SK-N-MC (cell line): ENCODE measurements at regions not wholly inside any gene's neighbourhood (a gene's known extent, or its start where the extent isn't known, plus 50 kb on each side); places are given as distances from the start of the nearest gene placed in this dataset.
"Not testable (repeated sequence)": the region's sequence is repeated elsewhere in the genome, so short reads cannot be mapped to it uniquely, and the experiment has no call there.

ENCODE experiments used
- DNase-seq: peaks from one replicate; pipeline ENCODE4 v3.0.0-alpha.2; 2011; ENCODE audit warnings: low read depth, low spot score
- H3K27ac ChIP-seq: fragments of 200-600 bp; sonication (generic); 2 replicates; pipeline ENCODE4 v1.5.1; 2016; ENCODE audit warnings: mixed run types
- H3K36me3 ChIP-seq: fragments of 200-600 bp; sonication (generic); 2 replicates; pipeline ENCODE4 v1.6.1; 2017; ENCODE audit warnings: antibody characterized with exemption, low read length, mixed read lengths; ENCODE audit not compliant: insufficient read depth
- H3K4me3 ChIP-seq: fragments of 200-600 bp; sonication (generic); 2 replicates; pipeline ENCODE4 v1.5.1; 2016
- H3K9ac ChIP-seq: fragments of 200-600 bp; sonication (generic); 2 replicates; pipeline ENCODE4 v1.8.0; 2017; ENCODE audit warnings: mixed run types, mixed read lengths; ENCODE audit not compliant: insufficient read length
- H3K9me3 ChIP-seq: fragments of 200-600 bp; sonication (generic); 2 replicates; pipeline ENCODE4 v1.6.1; 2017; ENCODE audit warnings: low read depth, mild to moderate bottlenecking, antibody characterized with exemption, low read length, moderate library complexity, mixed read lengths

DNA sequence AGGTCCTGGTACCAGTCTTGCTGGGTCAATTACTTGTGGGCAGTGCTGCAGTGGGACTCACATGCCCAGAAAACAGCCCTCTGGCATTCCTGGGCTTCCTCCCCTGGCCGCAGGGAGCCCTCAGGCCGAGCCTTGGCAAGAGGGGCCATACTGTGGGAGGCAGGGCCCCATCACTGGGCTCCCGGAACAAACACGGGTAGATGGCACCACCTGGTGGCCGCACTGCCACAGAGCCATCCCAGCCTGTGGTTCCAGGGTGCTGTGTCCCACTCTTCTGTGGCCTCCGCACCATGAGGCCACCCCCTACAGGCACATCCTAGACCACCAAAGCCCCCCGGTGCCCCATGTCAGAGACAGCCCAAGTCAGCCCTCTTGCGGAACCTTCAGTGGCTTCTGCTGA lies 123.3 kb upstream of the ZSCAN2 start:
- not testable (repeated sequence) for H3K9ac ChIP-seq, H3K9me3 ChIP-seq

DNA sequence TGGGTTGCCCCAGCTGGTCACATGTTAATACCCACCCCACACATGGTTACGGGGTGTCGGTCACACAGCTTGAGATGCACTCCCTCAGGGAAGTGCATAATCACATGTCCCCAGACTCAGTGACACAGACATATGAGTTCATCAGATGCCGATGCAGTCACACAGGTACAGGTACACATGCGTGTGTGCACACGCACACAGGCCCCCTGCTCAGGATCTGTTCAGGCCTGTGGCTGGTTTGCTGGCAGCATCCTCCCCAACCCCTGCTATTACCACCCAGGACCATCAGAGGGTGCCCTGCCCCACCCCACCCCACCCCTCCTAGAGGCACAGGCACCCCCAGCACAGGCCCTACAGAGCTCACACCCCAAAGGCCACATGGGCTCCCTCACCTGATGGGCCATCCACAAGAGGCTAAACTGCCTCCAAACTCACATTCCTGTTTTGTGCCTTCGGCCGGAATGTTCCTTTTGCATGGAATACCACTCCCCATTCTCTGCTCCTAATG lies 120.6 kb upstream of the ZSCAN2 start:
- not testable (repeated sequence) for H3K9me3 ChIP-seq, H3K27ac ChIP-seq, DNase-seq, H3K36me3 ChIP-seq, H3K9ac ChIP-seq, H3K4me3 ChIP-seq

More for the DNA sequence above, 123.3 kb upstream of the ZSCAN2 start:
- DNase-seq, H3K4me3 ChIP-seq, H3K36me3 ChIP-seq, H3K27ac ChIP-seq: not testable (repeated sequence)

DNA sequence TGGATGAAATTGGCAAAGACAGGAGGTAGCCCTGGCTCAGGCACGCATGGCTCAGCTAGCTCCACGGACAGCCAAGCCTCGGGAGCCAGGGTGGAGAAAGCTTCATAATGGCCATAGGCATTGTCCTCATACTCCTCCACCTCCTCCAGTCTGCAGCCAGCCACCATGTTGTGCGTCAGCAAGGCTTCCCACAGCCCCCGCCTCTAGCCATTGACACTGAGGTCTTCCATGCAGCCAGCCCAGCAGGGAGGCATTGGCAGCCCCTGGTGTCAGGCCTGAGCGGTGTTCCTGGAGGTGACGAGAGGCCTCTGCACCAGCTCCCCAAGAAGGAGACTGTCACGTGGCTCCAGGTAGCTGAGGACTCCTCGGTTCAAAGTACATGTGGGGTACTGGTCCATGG lies 117.0 kb upstream of the ZSCAN2 start:
- H3K36me3 ChIP-seq, H3K9me3 ChIP-seq, H3K9ac ChIP-seq, H3K27ac ChIP-seq, H3K4me3 ChIP-seq, DNase-seq: not testable (repeated sequence)

DNA sequence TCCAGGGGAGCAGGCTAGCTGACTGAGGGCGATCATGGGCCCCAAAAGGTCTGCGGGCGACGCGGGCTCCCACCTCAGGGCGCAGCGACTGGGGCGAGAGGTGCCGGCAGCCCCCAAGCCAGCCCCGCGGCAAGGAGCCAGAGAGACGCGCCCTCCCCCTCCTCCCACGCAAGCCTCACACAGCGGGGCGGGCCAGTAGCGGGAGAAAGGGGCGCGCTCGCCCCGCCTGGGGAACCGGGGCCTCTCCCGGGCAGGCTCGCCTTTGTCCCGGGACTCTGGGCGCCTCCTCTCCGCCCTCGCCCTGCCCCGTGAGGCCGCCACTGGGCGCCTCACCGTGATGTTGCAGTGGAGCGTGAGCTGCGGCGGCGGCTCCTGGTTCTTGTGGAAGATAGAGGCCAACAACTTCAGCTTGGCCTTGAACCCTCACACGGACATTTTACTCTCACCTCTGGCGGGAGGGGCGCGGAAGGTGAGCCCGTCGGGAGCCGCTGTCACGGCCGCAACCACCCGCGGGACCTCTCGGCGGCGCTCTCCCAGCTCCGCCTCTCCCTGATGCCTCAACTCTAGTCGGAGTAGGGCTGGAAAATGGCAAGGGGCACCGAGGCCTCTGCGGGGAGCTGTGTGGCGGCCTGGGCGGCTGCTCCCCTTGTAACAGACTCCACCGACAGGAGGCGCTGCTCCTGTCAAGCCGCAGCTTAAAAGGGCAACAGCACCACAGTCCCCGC lies 100.5 kb upstream of the ZSCAN2 start:
- not testable (repeated sequence) for DNase-seq, H3K9me3 ChIP-seq, H3K27ac ChIP-seq, H3K9ac ChIP-seq, H3K36me3 ChIP-seq
- peak overlapping the region; percentile 53 for H3K4me3 ChIP-seq

DNA sequence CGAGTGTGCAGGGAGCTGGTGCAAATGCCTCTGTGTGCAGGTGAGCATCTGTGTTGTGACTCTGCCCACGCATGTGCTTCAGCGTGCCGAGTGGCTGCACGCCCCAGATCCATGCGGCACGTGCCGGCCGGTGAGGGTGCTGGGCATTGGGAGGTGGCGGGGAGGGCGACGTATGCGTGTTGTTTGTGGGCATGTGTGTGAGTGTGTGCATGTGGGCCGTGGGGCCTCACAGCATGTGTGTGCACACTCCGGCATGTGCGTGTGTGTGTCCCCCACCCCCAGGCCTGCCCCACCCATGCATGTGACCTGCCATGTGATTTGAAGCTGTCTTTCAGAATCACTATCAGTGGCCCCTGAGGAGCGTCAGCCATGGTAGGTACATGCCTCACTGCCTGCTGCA lies 97.7 kb upstream of the ZSCAN2 start:
- not testable (repeated sequence) for H3K9ac ChIP-seq, DNase-seq, H3K36me3 ChIP-seq, H3K9me3 ChIP-seq, H3K4me3 ChIP-seq, H3K27ac ChIP-seq

DNA sequence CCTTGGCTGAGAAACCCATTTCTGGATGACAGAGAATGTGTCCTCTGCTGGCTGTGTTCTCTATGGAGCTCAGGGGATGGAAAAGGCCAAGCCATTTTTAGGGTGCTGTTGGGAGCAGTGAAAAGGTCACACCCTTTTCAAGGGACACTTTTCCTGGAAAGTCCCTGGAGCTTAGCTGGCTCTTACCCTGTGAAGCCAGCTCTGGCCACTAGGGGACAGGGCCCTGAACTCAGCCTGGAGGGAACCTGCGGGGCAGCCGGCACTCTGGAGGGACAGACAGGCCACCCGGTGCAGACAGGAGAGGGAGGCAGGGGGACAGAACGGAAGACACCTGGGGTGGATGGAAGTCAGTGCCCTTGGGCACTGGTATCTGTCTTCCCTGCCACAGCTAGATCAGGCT lies 95.3 kb upstream of the ZSCAN2 start:
- not testable (repeated sequence) for H3K27ac ChIP-seq, H3K4me3 ChIP-seq, H3K36me3 ChIP-seq, DNase-seq, H3K9ac ChIP-seq, H3K9me3 ChIP-seq

DNA sequence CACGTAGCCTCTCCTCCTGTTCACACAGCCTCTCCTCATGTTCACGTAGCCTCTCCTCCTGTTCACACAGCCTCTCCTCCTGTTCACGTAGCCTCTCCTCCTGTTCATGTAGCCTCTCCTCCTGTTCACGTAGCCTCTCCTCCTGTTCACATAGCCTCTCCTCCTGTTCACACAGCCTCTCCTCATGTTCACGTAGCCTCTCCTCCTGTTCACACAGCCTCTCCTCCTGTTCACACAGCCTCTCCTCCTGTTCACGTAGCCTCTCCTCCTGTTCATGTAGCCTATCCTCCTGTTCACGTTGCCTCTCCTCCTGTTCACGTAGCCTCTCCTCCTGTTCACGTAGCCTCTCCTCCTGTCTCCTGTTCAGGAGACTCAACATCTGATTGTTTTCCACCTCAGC lies 88.5 kb upstream of the ZSCAN2 start:
- not testable (repeated sequence) for DNase-seq, H3K9ac ChIP-seq, H3K27ac ChIP-seq, H3K36me3 ChIP-seq, H3K4me3 ChIP-seq, H3K9me3 ChIP-seq

DNA sequence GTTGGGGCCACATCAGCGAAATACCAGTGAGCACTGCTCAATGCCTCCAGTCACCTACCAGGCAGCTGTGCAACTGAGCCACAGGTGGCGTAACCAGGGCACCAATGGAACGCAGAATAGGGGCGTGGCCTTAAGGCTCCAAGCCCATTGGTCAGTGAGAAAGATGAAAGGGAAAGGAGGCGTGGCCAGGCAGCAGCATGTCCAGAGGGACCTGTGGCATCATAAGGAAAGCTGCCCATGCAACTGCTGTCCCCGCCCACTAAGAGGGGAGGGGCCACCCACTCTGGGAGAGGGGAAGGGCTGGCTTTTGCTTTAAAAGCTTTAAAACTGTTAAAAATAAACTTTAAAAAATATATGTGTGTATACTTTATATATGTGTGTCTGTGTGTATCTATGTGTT lies 84.0 kb upstream of the ZSCAN2 start:
- H3K36me3 ChIP-seq, H3K27ac ChIP-seq, H3K4me3 ChIP-seq, H3K9ac ChIP-seq, DNase-seq, H3K9me3 ChIP-seq: not testable (repeated sequence)

DNA sequence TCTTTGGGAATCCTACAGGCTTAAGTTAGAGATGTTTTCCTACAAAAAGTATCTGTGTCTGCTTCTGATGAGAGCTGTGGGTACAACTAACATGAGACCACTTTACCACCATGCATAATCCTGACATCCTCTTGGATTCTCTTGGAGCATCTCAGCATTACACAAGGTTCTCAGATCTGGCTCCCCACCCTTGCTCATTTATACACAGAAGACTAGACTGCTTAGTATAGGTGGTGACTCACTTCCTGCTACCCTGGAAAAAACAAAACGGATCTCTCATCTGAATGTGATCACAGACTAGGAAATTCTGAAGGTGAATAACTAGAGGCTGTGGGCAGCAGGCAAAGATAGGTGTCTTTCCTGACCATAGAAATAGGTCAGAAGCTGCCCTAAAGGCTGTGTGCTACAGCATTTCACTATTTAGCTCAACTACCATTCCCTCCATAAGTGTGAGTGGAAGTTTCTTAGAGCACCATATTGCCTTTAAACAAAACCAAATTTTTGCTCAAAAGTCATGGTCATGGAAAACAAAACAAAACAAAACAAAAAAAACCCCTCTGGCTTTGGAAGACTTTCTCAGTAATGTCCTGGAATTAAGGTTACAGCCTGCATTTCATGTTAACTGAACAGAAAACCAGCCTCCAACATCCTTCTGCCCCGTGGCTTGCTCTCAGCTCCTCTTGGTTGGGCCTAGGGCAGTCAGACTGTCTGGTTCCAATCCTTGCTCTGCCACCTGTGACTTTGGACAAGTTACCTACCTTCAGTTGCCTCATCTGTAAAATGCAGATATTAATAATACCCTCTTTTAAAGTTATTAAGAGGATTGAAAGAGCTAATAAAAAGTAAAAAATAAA lies 75.1 kb upstream of the ZSCAN2 start:
- H3K27ac ChIP-seq, H3K36me3 ChIP-seq, DNase-seq, H3K9ac ChIP-seq, H3K4me3 ChIP-seq, H3K9me3 ChIP-seq: not testable (repeated sequence)

DNA sequence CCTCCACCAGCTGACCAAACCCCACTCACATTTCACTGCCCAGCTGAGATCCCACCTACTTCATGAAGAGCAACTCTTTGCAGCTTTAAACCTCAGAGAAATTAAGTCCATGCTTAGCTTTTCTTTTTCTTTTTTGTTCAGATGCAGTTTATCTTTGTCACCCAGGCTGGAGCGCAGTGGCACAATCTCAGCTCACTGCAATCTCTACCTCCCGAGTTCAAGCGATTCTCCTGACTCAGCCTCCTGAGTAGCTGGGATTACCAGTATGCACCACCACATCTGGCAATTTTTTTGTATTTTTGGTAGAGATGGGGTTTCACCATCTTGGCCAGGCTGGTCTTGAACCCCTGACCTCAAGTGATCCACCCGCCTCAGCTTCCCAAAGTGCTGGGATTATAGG lies 70.1 kb upstream of the ZSCAN2 start:
- H3K9ac ChIP-seq, DNase-seq: not testable (repeated sequence)
- H3K27ac ChIP-seq = peak overlapping the region; percentile 70; the same call in 1 of the 2 replicates

DNA sequence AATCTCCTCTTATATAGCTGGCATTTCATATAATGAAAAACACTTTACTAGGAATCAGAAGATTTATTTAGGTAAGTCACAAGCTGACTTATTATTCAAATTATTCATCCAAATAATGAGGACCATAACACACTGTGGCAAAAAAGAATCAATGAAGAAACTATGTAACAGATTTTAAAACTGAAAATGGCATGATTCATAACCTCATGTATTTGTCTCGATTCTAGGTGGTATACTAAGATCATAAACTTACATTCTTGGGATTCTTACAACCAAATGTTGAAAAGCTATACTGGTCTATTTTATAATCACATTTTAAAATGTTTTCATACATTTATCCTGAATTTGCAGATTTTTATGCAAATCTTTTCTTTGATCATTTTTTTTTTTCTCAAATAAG lies 69.6 kb upstream of the ZSCAN2 start:
- not testable (repeated sequence) for H3K36me3 ChIP-seq, DNase-seq, H3K4me3 ChIP-seq, H3K9ac ChIP-seq, H3K9me3 ChIP-seq
- H3K27ac ChIP-seq = peak overlapping the region; percentile 70; the same call in 1 of the 2 replicates

More for the DNA sequence above, 70.1 kb upstream of the ZSCAN2 start:
- H3K9me3 ChIP-seq, H3K36me3 ChIP-seq, H3K4me3 ChIP-seq: not testable (repeated sequence)

DNA sequence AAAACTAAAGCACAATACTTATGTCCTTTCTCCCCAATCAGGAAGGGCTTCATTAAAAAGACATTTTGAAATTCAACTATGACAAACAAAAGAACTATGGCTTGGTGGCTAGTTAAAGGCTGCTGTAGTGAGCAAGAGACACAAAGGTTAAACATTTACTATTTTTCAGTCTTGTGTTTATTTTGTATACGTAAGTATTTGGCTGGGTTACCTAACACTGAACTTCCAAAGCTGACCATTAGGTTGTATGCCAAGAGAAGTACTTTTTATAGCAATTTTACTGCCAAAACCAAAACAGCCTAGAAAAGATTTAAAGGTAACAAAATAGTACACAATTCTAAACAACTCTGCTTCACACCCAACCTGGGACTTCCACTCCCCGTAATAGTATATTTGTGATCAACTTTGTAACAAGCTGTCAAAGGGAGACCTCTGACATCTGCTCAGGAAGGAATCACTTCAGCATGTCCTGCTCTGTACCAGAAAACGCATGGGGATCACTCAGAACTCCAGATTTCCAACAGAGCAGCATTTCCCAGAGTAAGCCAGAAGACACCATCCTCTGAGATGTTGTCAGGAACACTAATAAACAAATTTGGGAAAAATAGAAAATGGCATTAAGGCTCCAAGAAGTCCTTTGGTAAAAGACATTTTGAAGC lies 69.0 kb upstream of the ZSCAN2 start:
- not testable (repeated sequence) for H3K9ac ChIP-seq, H3K4me3 ChIP-seq, H3K36me3 ChIP-seq, H3K9me3 ChIP-seq, DNase-seq
- peak overlapping the region; percentile 71; the same call in 1 of the 2 replicates for H3K27ac ChIP-seq

DNA sequence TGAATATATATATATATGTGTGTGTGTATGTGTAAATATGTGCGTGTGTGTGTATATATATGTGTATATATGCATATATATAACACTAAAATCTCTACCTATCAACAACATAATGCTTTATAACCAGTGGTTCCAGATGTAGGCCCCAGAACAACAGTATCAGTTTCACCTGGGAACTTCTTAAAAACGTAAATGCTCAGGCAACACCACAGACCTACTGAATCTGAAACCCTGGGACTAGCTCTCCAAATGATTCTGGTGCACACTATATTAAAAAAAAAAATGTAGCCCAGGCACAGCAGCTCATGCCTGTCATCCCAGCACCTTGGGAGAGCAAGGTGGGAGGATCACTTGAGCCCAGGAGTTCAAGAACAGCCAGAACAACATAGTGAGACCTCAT lies 67.1 kb upstream of the ZSCAN2 start:
- H3K9ac ChIP-seq, H3K9me3 ChIP-seq, H3K4me3 ChIP-seq, DNase-seq, H3K36me3 ChIP-seq, H3K27ac ChIP-seq: not testable (repeated sequence)

DNA sequence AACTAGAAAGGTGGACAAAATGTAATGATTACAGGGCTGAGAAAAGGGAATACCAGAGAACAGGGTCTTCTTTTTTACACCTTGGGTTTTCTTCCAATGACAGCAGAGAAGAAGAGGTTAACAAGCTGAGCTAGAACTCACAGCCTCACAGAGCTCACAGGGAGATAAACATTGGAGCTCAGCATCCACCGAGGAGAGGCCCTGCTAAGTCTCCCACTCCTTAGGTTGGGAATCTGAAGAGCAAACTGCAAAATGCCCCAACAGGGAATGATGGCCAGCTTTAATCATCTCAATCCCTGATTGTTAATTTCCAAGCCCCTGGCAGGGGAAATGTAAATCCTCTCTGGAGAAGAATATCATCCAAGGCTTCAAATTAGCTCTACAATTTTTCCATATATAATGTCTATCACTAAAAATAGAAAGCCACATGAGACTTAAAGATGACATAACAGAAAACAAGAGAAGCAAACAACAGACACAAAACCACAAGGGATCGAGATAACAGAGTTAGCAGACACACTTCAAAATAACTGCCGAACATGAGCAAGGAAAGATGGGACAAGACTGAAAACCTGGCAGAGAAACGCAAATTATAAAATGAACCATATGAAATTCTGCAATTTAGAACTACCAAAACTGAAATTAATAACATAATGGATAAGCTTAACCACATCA lies 66.1 kb upstream of the ZSCAN2 start:
- not testable (repeated sequence) for H3K9me3 ChIP-seq, H3K4me3 ChIP-seq, H3K27ac ChIP-seq, H3K36me3 ChIP-seq, DNase-seq, H3K9ac ChIP-seq
